ENCODE measurements at regions not wholly inside any gene's neighbourhood (a gene's known extent, or its start where the extent isn't known, plus 50 kb on each side); places are given as distances from the start of the nearest gene placed in this dataset.
A peak's percentile ranks its signal among the peaks of the same experiment; 100 is the strongest.
"Not testable (repeated sequence)": the region's sequence is repeated elsewhere in the genome, so short reads cannot be mapped to it uniquely, and the experiment has no call there.

DNA sequence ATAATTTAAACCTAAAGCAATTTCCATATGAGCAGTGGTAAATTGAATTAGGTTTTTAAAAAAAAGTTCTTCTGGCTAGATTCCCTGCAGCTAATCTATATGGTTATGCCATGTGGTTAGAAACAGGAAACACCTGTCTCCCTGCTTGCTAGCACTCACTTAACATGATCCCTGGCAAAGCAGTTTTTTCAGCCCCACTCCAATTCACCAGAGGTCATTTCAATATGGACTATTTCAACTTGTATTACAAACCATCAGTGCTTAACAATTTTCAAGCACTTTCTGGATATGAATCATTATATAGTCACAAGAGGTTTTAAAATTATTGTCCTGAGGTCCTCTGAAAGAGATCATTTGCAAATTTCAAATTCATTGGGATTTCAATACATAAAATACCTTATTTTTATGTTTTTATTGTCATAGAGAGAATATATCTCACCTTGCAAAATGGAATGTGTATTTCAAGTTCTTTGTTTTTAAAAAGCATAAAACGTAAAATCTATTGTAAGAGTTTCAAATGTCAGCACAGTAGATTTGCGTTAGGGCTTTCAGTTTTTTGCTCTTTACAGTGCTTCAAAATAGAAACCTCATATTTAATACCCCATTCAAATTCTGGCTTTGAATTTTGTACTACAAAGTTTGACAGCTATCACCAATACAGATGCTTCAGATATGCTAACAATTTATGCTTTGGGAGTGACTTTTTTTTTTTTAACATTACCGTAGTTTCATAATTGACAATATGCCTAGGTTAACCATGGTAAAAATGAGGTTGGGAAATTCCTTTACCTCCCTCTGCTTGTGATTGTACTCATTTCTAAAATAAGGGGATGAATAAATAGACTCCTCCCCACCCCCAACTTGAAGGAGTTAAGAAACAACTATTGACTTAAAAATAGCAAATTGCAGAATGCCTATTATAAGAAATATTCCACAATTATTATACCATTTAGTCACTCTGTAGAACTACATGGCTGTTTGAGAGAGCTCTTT is 117.5 kb upstream of the HGF start:
- DNase-seq = no peak

DNA sequence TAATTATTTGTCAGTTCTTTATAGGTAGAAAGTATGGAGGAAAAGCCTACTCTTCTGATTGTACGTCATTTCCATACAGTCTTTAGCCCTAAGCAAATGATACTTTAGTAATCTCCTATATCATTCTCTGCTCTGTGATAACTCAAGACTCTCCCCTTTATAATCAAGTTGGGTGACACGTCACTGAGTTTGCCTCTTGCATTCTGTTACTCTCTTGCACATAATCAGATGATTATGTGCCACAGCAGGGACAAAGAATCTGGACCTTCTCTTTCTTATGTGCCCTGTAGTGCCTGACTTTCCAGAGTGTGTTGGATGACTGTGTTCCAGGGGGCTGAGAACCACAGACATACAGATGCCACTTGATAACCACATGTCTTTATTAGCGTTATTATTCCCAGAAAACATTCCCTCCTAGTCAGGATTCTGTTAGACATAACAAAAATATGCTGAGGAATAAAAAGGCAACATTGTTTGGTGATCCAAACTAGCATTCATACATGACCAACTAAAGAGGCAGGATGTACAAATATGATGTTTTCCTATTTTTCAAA is 116.4 kb upstream of the HGF start:
- DNase-seq = no peak

DNA sequence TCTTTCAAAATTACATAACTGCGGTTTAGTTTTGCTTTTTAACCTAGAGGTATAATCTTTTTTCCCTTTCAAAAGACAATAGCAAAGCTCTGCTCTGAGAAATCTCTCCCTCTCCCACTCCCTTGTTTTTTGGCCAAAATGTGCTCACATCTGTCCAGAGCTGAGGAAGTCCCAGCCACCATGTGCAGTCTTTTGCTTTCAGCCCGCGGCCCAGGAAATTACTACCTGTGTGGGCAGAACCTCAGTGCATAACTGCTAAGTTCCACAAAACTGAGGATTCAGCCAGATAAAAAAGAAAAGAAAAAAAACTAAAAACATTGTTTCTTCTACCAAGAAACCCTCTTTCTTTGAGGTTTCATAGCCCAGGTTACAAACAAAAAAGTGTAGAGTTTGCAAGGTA is 115.0 kb upstream of the HGF start:
- no peak for DNase-seq

DNA sequence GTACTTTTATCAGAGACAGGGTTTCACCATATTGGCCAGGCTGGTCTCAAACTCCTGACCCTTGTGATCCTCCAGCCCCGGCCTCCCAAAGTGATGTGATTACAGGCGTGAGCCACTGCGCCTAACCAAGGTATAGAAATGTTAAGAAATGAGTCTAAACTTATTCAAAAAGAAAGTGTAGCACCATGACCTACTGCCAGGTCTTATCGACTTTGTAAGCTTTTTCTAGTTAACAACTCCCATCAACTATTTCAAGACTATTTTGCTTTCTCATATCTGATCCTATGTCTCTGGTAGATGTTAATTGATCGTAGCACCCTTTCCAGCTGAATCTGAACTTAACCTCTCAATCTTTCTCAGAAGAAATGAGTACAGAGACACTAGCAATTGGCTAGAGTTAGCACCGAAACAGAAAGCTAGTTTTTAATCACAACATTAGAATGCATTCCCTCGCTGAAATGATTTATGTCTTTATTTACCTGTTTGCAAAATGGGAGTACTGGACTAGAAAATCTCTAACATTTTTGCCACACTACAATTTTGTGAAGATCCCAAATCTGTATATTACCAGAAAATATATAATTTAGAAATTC is 114.0 kb upstream of the HGF start:
- no peak for DNase-seq

DNA sequence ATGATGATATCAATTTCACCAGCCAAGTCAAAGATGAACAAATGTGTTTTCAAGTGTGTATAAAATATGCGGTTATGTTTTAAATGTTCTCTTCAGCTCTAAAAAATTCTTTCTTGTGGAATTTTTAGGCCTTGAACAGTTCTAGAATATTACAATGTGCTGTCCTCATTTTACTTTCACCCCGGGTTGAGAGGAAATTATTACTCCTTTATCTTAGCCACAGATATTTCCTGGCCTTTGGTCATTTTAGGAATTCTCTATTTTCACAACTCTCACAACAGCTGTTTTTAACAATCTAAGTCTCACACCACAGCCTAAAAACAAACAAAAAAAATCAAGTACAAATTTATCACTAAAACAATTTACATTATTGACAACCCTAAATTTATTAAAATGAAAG is 112.2 kb upstream of the HGF start:
- no peak for DNase-seq

DNA sequence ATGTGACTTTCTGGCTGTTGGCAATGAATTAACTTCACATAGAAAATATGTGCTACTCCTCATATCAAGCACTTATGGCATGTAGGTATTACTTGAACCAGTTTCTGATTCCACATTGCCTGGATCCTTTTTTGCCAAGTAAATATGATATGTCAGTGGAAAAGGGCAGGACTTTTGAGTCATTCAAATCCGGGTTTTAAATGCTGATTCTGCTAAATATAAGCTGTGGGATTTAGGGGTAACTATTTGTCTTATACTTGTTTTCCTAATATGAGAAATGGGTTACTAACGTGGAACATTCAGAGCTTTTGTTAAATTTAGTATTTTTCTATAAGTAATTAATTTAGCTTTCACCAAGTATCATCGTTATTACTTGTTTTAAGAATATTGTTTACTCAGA is 108.0 kb upstream of the HGF start:
- DNase-seq = no peak

DNA sequence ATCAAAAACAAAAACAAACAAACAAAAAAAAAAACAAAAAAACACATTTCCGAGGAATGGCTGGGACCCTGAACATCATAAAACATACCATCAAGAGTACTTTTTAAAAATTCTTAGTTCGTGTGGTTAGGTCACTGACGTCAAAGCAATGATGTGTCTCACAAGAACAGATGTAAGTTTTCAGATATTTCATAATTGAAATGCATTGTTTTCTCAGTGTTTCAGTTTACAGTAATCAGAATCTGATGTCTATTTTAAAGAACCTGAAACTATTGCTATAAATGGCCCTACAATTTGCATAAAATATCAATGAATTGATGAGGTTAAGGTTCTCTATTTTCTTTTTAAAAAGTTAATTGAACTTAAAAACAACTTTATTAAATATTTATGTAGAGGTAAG is 103.7 kb upstream of the HGF start:
- no peak for DNase-seq

DNA sequence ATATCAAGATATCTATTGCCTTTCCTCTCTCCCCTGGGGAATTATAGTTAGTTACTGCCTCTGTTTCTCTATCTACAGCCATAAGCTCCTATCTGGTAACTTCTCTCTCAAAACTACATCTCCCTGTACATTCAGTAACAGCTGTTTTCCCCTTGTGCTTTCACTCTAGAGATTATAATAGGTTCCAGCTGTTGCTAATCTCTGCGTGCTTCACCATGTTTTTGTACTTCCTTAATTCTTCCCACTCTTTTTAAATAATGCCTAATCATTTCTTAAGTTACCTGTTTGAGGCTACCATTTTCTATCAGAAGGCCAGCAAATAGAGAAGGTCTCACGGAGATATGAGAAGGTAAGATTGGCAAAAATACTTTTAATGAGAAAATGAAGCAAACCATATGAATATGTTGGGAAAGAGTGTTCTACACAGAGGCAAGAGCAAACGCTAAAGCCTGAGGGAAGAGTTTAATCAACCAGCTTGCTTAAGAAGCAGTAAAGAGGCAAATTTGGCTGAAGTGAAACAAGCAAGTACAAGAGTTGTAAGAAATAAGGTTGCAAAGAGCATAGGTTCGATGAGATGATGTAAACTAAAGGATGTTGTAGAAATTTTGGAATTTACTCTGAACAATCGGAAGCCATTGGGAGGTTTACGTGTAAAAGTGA is 101.9 kb upstream of the HGF start:
- no peak for DNase-seq

DNA sequence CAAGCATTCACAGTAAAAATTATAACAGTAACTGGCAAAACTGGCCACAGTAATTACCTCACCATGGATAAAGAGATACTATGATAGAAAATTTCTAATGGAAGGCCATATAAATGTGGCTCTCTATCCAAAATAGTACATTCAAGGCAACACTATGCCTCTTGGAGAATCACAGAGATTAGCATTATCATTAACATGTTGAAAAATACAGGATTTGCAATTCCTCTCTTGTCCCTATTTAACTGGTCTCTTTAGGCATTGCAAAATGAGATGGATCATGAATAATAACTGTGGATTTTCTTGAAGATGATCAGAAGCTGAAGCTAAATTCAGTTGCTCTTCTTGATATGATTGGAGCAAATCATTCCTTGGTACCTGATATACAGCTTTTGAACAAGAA is 100.8 kb upstream of the HGF start:
- no peak for DNase-seq

DNA sequence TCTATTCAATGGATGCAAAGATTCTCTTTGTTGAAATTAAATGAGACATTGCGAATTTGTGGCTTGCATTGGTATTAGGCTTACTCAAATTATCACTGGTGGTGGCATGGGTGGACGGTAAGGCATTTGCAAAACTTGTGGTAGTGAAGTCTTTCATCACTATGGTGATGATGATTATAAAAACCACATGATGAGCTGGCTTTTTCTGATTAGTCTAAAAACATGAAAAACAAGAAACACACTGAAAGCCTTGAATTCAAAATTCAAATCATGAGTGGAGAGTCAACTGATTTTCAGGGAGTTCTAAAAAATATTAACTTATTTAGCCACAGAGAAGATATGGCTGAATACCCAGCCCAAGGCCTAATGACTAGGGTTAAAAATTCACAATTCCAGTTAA is 99.8 kb upstream of the HGF start:
- no peak for DNase-seq

DNA sequence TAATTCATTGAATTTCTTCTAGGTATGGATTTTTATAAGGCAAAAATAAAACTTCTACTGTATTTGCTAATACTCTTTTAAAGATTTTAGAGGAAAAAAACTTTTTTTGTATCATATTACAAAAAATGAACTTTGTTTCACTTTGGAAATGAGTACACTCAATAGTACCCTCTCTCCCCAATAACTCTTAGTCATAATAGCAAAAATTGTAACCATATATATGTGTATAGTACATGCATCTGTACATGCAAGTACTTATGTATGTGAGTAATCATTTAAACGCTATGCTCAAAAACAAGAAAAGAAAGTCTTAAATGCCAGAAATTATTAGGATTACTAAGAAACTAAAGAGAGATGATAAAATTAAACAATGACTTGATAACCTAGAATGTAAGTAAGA is 95.9 kb upstream of the HGF start:
- no peak for DNase-seq

DNA sequence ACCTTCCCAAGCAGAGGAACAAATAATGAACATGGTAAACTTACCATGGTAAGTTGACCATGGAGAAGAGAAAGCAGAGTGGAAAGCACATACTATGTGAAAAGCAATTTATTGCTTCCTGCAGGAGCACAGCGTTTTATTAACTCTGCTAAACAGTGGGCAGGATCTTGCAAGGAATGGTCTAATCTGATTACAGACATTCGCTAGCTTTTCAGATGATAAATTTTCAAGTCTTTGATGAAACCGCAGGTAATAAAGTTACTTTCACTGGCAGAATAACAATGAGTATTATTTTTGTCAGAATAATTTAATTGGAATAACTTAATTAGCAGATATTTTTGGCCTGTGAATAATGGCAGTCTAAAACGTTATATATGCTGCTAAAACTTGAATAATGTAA is 89.6 kb upstream of the HGF start:
- DNase-seq = no peak

DNA sequence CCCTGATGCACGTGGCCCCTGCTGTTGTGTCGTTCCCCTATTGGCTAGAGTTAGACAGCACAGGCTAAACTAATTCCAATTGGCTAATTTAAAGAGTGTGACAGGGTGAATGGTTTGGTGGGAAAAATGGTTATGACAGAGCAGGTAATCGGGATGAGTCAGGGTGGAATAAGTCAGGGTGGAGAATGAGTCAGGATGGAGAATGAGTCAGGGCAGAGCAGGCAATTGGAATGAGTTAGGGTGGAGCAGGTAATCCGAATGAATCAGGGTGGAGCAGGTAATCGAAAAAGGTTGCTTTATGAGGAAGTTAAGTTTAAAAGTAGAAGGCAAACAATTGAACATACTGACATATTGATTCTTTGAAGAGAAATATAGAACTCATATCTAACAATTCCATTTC is 89.0 kb upstream of the HGF start:
- DNase-seq = not testable (repeated sequence)

DNA sequence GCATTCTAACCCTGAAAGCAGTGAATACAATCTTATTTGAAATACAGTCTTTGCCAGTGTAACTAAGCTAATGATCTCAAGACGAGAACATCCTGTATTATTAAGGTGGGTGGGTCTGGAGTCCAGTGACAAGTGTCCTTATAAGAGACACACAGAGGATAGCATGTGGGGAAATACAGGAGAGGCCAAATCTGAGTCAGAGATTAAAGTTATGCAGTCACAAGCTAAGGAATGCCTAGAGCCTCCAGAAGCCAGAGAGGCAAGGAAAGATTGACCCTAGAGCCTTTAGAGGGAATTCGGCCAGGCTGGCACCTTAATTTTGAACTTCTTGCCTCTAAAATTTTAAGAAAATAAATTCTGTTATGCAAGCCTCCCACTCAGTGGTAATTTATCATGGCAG is 87.5 kb upstream of the HGF start:
- no peak for DNase-seq

DNA sequence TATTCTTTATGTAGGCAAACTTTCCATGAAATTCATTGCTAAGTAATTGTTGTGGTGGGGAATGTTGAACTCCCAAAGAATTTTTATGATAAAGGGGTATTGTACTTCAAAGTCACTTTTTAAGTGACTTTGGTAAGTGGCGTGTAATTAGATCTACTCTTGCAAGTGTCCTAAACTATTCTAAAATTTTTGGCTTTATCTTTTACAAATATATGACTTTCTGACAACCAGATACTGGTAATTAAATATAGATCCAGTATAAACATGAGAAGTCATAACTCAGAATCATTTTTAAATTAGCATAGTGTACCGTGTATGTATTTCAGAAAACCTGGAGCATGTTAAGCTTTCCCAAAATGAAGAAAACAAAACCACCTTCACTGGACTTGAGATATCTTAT is 84.7 kb upstream of the HGF start:
- DNase-seq = no peak

DNA sequence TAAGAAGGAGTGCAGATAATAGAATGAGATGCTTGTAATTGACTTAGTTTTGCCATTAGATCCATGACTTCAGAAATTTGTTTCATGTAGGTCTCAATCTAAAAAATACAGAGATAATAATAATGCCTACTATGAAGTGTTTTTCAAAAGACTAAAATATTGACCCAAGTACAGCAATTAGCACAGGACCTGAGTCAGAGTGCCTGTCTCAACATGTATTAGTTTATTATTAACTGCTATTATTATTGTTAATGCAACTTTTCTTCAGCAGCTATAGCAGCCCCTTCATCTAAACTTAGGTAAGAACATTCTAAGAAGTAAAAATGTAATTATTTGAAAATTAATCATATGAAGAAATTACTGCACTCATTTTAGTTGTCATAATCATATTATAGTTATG is 82.9 kb upstream of the HGF start:
- DNase-seq = no peak

DNA sequence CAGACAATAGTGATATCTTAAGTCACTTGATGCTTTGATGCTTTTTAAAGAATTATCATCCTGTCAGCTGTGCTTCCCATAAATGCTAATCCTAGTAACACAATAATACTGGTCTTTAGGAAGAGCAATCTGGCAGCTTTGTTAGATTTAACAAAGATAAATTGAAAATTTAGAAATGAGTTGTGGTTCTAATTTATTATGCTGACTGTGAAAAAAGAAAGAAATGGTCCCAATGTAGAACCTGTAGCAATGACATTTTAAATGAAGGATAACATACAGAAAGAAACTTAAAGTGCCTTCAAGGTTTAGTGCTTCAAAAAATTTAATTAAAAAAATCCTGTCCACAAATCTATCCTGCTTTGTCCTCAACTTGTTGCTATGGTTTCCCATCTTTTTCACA is 81.6 kb upstream of the HGF start:
- DNase-seq = no peak

DNA sequence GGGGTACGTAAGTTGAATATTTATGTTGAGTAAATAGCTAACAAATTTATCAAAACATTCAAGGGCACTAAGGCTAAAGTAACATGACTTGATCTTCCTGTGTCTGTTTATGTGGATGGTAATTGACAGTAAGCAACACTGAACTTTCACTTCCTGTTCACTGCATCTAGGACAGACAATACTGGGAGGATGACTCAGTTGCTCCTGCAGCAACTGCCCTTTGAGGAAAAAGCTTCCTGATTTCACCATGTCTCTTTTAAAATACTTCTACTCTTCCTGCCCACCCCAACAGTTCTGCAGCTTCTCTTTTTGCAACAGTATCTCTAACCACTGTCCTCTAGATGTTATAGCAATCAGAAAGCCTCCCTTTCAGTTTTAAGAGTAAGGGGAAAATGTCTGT is 76.6 kb upstream of the HGF start:
- DNase-seq = peak; percentile 1

DNA sequence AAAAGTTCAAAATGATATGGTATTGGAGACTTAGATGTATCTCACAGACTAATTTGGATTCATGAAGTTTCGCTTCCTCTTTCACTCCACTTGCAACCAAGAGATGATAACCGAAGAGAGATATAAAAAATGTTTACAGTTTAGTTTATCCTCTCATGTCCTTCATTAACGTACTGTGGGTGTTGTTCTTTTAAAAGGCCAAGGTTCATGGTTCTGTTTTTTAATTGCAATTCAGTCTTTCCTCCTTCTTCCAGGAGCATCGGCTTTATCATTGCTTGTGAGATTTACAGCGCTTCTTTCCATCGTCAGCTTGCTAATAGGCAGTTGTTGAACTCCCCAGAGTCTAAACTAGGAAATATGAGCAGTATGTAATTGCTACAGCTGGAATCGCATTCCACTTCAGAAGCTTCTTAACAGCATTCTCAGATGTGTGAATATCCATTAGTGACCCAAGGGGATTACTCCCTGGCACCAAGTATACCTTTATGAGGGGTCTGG is 75.9 kb upstream of the HGF start:
- no peak for DNase-seq

DNA sequence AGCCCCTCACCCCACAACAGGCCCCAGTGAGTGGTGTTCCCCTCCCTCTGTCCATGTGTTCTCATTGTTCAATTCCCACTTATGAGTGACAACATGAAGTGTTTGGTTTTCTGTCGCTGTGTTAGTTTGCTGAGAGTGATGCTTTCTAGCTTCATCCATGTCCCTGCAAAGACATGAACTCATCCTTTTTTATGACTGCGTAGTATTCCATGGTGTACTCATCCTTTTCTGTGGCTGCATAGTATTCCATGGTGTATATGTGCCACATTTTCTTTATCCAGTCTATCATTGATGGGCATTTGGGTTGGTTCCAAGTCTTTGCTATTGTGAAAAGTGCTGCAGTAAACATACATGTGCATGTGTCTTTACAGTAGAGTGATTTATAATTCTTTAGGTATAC is 73.8 kb upstream of the HGF start:
- not testable (repeated sequence) for DNase-seq

DNA sequence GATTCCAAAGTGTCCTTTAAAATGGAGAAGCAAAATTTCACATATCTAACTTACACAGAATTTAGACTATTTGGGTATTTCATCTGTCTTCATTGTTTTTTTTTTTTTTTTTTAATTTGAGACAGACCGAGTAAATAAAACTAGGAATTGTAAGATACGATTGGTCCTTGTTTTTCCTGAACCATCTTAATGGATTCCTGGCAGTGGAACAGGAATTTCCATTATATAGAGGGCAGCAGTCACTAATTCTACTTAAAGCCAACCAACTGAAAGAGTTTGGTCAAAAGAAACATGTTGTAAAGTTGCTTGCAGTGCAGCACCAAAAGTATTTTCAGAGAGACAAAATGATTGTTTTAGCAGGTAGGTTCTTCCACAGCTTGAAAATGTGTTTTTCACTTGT is 72.5 kb upstream of the HGF start:
- DNase-seq = no peak

DNA sequence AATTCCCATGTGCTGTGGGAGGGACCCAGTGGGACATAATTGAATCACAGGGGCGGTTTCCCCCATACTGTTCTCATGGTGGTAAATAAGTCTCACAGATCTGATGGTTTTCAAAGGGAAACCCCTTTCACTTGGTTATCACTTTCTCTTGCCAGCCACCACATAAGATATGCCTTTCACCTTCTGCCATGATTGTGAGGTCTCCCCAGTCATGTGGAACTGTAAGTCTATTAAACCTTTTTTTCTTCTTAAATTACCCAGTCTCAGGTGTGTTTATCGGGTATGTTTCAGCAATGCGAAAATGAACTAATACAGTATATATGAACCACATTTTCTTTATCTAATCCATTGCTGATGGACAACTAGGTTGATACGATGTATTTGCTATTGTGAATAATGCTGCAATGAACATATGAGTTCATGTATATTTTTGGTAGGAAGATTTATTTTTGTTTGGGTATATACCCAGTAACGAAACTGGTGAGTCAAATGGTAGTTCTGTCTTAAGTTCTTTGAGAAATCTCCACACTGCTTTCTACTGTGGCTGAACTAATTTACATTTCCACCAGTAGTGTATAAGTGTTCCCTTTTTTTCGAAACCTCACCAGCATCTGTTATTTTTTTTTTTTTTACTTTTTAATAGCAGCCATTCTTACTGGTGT is 70.0 kb upstream of the HGF start:
- no peak for DNase-seq

DNA sequence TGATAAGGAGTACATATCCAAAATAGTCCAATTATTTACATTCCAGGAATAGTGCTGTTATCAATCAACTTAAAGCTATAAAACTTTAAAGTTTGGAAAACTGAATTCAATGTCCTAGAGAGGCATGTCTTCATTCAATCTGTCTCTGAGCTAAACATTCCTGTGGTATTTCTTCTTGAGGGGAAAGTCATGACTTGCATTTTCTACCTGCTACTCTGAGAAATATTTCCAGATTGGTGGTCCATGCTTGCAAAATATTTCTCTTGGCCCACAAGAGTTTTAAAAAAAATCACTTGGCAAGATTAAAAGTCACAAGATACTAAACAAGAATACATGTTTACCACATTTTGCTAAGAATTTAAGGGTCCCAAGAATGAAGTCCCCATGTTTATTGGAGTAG is 63.6 kb upstream of the HGF start:
- DNase-seq = no peak

Data from CD4-positive, alpha-beta T cell treated with Interleukin-4 for 4 hours (primary cell).